B cell (primary cell): ENCODE measurements at regions not wholly inside any gene's neighbourhood (a gene's known extent, or its start where the extent isn't known, plus 50 kb on each side); places are given as distances from the start of the nearest gene placed in this dataset.

Source experiments
- CTCF ChIP-seq: fragments of 200-600 bp; IDR thresholded peaks from one replicate; pipeline ENCODE4 v1.8.0; 2022; ENCODE audit warnings: antibody characterized with exemption, mild to moderate bottlenecking
- EZH2 ChIP-seq: IDR thresholded peaks from 2 replicates; pipeline ENCODE4 v1.6.1; 2012; ENCODE audit warnings: borderline replicate concordance, low read depth, mild to moderate bottlenecking, moderate library complexity, low read length; ENCODE audit not compliant: insufficient read depth, poor library complexity, severe bottlenecking

- TF ChIP-seq CTCF (no peak), EZH2 (no peak)
Observed at GRCh38 chrX:50978920-50979682, 68.6 kb downstream of the BMP15 start.
